ENCODE measurements at regions not wholly inside any gene's neighbourhood (a gene's known extent, or its start where the extent isn't known, plus 50 kb on each side); places are given as distances from the start of the nearest gene placed in this dataset.
"Not testable (repeated sequence)": the region's sequence is repeated elsewhere in the genome, so short reads cannot be mapped to it uniquely, and the experiment has no call there.

DNA sequence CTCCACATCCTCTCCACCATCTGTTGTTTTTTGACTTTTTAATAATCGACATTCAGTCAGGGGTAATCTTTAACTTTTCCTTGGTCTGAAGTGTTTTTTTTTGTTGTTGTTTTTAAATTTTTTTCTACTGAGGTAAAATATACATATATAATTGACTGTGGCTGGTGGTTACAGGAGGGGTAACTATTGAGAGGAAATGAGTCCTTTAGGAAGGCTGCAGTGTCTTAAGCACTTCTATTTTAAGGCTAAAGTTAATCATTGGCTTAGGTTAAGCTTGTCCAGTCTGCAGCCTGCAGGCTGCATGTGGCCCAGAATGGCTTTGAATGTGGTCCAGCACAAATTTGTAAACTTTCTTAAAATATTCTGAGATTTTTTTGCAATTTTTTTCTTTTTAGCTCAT, 172.5 kb downstream of the CTH start:
- TF ChIP-seq, protein P1, sequence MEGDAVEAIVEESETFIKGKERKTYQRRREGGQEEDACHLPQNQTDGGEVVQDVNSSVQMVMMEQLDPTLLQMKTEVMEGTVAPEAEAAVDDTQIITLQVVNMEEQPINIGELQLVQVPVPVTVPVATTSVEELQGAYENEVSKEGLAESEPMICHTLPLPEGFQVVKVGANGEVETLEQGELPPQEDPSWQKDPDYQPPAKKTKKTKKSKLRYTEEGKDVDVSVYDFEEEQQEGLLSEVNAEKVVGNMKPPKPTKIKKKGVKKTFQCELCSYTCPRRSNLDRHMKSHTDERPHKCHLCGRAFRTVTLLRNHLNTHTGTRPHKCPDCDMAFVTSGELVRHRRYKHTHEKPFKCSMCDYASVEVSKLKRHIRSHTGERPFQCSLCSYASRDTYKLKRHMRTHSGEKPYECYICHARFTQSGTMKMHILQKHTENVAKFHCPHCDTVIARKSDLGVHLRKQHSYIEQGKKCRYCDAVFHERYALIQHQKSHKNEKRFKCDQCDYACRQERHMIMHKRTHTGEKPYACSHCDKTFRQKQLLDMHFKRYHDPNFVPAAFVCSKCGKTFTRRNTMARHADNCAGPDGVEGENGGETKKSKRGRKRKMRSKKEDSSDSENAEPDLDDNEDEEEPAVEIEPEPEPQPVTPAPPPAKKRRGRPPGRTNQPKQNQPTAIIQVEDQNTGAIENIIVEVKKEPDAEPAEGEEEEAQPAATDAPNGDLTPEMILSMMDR (IDR thresholded peaks at IDR 0.05) = no peak
- ATAC-seq (ENCODE audit: low FRiP score) = no peak
- no peak for DNase-seq (ENCODE audit: low spot score)

DNA sequence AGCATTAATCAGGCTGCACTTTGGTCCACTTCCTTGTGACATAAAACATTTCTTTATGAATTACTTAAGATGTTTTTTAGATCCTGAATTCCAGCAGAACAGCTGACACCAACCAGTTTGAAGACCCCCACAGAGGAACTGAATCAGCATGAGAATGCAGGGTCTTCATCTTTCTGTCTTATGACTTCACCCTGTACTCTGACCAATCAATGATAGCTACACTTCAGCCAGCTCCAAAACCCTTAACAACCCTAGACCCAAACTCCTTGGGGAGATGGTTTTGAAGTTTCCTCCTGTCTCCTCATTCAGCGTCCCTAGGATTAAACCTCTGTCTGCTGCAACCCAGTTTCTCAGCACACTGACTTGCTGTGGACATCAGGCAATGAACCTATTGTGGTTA, 175.0 kb downstream of the CTH start:
- ATAC-seq (ENCODE audit: low FRiP score) (no peak), DNase-seq (ENCODE audit: low spot score) (no peak)
- TF ChIP-seq, protein P1 (IDR thresholded peaks at IDR 0.05) = no peak

DNA sequence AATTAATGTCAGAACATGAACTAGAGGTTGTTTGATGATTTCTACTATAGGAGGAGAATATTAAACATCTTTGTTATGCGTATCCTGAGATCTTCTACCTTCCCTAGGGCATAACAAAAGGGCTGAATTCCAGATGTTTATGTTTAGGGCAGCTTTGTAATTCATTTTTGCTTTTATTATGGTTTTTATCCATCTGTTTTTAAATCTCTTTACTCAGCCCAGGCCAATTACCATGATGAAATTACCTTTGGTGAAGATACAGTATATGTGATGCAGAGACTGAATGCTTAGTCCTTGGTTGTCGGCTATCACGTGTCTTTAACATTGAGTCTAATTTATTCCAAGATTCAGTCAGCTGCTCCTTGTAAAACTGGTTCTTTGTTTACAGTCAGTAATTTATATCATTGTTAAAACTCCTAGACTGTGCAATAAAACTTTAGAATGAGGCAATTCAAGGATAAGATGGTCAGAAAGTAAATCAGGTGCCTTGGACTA, 176.9 kb downstream of the CTH start:
- ATAC-seq (ENCODE audit: low FRiP score) (no peak), DNase-seq (ENCODE audit: low spot score) (no peak)
- TF ChIP-seq, protein P1 (IDR thresholded peaks at IDR 0.05) = no peak

DNA sequence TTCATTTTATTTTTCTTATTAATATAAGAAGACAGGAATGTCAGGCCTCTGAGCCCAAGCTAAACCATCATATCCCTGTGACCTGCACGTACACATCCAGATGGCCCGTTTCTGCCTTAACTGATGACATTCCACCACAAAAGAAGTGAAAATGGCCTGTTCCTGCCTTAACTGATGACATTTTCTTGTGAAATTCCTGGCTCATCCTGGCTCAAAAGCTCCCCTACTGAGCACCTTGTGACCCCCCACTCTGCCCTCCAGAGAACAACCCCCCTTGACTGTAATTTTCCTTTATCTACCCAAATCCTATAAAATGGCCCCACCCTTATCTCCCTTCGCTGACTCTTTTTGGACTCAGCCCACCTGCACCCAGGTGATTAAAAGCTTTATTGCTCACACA, 182.5 kb downstream of the CTH start:
- ATAC-seq (ENCODE audit: low FRiP score); DNase-seq (ENCODE audit: low spot score): not testable (repeated sequence)

DNA sequence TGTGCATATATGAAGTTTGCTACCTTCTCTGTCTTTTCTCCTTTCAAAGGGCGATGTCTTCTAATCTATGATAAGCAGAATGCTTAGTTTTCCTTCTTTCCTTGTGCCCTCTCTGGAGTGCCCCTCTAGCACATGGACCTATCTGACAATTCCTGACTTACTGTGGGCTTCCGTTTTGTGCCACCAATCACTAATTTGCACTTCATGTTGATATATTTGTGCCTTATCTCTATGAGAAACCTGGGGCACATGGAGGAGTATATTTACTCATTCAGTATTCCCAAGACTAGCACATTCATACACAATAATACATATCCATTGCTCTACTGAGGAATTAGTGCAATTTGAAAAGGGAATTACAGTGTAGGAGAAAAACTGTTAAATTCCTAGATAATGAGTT, 197.7 kb downstream of the CTH start:
- TF ChIP-seq, protein P1 (IDR thresholded peaks at IDR 0.05) = no peak
- no peak for ATAC-seq (ENCODE audit: low FRiP score)

DNA sequence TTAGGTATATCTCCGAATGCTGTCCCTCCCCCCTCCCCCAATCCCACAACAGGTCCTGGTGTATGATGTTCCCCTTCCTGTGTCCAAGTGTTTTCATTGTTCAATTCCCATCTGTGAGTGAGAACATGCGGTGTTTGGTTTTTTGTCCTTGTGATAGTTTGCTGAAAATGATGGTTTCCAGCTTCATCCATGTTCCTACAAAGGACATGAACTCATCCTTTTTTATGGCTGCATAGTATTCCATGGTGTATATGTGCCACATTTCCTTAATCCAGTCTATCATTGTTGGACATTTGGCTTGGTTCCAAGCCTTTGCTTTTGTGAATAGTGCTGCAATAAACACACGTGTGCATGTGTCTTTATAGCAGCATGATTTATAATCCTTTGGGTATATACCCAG, 199.1 kb downstream of the CTH start:
- ATAC-seq (ENCODE audit: low FRiP score); DNase-seq (ENCODE audit: low spot score): not testable (repeated sequence)

More for the DNA sequence above, 197.7 kb downstream of the CTH start:
- no peak for DNase-seq (ENCODE audit: low spot score)

DNA sequence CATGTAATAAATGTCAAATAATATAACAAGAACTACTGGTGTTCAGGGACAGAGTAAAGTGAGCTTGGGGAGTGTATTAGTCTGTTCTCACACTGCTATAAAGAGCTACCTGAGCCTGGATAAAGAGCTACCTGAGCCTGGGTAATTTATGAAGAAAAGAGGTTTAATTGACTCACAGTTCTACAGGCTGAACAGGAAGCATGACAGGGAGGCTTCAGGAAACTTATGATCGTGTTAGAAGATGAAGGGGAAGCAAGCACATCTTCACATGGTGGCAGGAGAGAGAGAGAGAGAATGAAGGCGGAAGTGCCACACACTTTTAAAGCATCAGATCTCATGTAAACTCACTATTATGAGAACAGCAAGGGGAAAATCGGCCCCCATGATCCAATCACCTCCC, 205.9 kb downstream of the CTH start:
- DNase-seq (ENCODE audit: low spot score) (no peak), ATAC-seq (ENCODE audit: low FRiP score) (no peak)
- TF ChIP-seq, protein P1 (IDR thresholded peaks at IDR 0.05) = no peak

DNA sequence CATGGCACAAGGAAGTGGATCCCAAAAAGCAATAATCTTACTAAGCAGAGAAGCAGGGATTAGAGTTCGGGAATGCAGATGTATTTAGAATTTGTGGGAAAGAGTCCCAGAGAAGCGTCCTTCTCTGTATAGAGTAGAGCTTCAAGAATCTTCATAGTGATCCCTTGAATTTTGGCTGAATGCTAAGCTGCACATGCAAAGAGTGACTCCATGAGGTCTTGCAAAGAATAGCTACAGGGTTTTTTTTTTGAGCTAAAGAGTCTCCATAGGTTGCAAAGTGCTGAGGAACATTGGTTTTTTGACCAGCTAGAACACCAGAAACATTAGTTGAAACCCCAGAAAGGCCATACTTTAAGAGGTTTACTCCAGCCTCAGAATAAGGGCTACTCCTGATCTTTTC, 206.7 kb downstream of the CTH start:
- no peak for ATAC-seq (ENCODE audit: low FRiP score)
- no peak for DNase-seq (ENCODE audit: low spot score)
- TF ChIP-seq, protein P1 (IDR thresholded peaks at IDR 0.05) = no peak
